Ureter (tissue), 1 donor: ENCODE measurements at regions not wholly inside any gene's neighbourhood (a gene's known extent, or its start where the extent isn't known, plus 50 kb on each side); places are given as distances from the start of the nearest gene placed in this dataset.
A peak's percentile ranks its signal among the peaks of the same experiment; 100 is the strongest.
"Not testable (repeated sequence)": the region's sequence is repeated elsewhere in the genome, so short reads cannot be mapped to it uniquely, and the experiment has no call there.

Source experiments
- DNase-seq: peaks from one replicate; pipeline ENCODE4 v3.0.0-alpha.2; 2020; ENCODE audit warnings: low spot score
- donor health status: DM: yes; HTN: yes; CAD: no.

- DNase-seq: no peak
These were observed 180.3 kb upstream of the WWC1 start for GRCh38 chr5:168110870-168111832.

GRCh38 chr5:168114444-168115017 is 176.9 kb upstream of the WWC1 start:
- no peak for DNase-seq

GRCh38 chr5:168117469-168117868 is 174.0 kb upstream of the WWC1 start:
- DNase-seq: no peak

GRCh38 chr5:168118042-168118668 is 173.3 kb upstream of the WWC1 start:
- no peak for DNase-seq

GRCh38 chr5:168120401-168121137 is 170.9 kb upstream of the WWC1 start:
- DNase-seq: no peak

GRCh38 chr5:168121138-168121494 is 170.3 kb upstream of the WWC1 start:
- DNase-seq: no peak

GRCh38 chr5:168123631-168124528 is 167.6 kb upstream of the WWC1 start:
- no peak for DNase-seq

GRCh38 chr5:168125445-168126199 is 165.8 kb upstream of the WWC1 start:
- DNase-seq: no peak

- DNase-seq: no peak
These were observed 164.8 kb upstream of the WWC1 start for GRCh38 chr5:168126606-168127005.

GRCh38 chr5:168128111-168128510 is 163.3 kb upstream of the WWC1 start:
- no peak for DNase-seq

- DNase-seq: peak; percentile 53
These were observed 162.9 kb upstream of the WWC1 start for GRCh38 chr5:168128557-168128956.

GRCh38 chr5:168131519-168131918 is 159.9 kb upstream of the WWC1 start:
- no peak for DNase-seq

GRCh38 chr5:168132241-168132641 is 159.2 kb upstream of the WWC1 start:
- DNase-seq: no peak

GRCh38 chr5:168135897-168136296 is 155.5 kb upstream of the WWC1 start:
- DNase-seq: no peak

GRCh38 chr5:168136340-168136739 is 155.1 kb upstream of the WWC1 start:
- no peak for DNase-seq

- no peak for DNase-seq
These were observed 154.2 kb upstream of the WWC1 start for GRCh38 chr5:168137265-168137664.

- no peak for DNase-seq
These were observed 151.2 kb upstream of the WWC1 start for GRCh38 chr5:168140241-168140640.

- DNase-seq: no peak
These were observed 149.0 kb upstream of the WWC1 start for GRCh38 chr5:168142402-168142801.

GRCh38 chr5:168143521-168143920 is 147.9 kb upstream of the WWC1 start:
- DNase-seq: not testable (repeated sequence)

- no peak for DNase-seq
These were observed 144.3 kb upstream of the WWC1 start for GRCh38 chr5:168147106-168147505.
